SKM-1 treated with dmso at 0.1 percent for 144 hours (cell line): ENCODE measurements at regions not wholly inside any gene's neighbourhood (a gene's known extent, or its start where the extent isn't known, plus 50 kb on each side); places are given as distances from the start of the nearest gene placed in this dataset.
"Not testable (repeated sequence)": the region's sequence is repeated elsewhere in the genome, so short reads cannot be mapped to it uniquely, and the experiment has no call there.

Experiments
- DNase-seq: peaks from one replicate; lab custom pipeline; 2025; ENCODE audit not compliant: unreplicated experiment; lab: John Stamatoyannopoulos, UW

DNA sequence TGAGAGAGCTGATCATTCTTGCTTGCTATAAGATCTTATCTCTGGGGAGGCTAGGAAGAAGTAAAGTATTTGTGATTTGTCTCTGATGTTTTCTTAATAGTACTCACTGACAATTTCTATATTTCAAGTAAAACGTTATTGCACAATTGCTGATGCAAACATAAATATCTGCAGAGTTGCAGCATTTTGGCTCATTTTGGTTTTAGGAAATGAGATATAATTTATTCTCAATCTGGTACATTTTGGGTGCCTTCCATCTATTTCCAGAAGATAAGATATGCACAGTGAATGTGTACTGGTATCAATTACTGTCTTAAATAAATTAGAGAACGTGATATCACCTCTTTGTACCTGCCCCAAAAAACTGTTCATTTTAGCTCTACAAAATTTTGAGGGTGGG, 1431.5 kb downstream of the BRINP3 start:
- no peak for DNase-seq

DNA sequence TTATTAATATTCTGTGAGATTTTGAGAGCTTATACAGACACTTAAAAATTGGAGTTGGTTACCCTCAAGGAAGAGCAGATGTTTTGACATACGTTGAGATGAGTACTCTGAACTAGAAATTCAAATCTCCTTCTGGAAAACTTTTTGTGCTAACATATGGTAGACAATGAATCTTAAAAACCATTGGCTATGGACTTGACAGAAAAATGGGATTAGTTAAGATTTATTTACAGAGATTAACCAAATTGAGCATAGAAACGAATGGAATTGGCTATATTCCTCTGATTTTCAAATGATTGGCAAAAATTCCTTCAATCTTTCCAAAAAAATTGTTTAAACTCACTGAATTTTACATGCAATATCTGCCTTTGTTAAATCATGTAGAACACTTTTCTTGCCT, 1392.9 kb downstream of the BRINP3 start:
- DNase-seq, result no peak

DNA sequence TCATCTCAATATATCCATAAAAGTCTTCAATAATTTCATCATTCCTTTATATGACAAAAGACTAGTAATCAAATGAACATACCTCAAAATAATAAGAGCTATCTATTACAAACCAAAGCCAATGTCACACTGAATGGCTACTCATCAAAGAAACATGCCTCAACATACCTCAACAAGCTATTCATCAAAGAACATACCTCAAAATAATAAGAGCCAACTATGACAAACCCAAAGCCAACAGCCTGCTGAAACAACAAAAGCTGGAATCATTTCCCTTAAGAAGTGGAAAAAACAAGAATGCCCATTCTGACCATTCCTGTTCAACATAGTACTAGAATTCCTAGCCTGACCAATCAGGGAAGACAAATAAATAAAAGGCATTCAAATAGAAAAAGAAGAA, 1373.7 kb downstream of the BRINP3 start:
- DNase-seq, result no peak

DNA sequence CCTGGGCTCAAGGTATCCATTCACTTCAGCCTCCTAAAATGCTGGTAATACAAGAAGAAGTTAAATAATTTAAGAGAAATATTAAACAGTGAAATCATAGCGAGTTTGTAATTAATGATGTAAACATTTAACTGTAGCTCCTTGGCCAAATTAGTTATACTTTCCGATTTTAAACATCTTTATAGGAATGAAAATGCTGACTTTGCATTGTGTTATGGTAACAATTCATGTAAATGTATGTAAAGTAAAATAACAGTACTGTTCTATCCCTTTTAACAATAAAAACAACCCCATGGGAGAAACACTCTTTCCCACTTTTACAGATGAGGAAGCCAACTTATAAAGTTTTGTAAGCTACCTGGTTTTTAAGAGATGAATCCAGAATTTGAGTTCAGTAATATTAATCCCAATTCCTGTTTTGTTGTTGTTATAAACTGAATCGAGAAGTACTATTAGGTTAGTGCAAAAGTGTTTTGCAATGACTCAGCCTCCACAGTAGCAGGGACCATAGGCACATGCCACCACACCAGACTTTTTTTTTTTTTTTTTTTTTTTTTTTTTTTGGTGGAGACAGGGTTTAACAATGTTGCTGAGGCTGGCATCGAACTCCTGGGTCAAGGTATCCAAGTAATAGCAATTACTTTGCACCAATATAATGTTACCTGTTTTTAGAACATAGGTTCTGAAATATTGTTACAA, 1360.4 kb downstream of the BRINP3 start:
- DNase-seq, result no peak

- DNase-seq, result no peak
These were observed 1355.7 kb downstream of the BRINP3 start for GRCh38 chr1:189121941-189122340.

DNA sequence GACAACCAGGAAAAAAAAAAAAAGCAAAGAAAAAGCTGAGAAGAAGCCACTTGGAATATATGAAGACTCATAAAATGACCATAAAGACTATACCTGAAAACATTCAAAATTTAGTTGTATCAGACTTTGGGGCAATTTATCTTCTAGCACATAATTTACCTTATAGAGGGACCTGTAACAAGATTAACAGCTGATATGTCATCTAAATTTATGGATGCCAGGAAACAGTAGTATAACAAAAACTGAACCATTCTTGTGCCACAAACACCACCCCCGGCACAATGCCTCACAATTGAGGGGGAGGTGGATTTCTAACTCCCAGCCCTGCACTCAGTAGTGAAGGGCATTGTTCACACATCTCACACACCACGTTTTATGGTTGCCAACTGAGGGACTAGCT, 1352.0 kb downstream of the BRINP3 start:
- no peak for DNase-seq

DNA sequence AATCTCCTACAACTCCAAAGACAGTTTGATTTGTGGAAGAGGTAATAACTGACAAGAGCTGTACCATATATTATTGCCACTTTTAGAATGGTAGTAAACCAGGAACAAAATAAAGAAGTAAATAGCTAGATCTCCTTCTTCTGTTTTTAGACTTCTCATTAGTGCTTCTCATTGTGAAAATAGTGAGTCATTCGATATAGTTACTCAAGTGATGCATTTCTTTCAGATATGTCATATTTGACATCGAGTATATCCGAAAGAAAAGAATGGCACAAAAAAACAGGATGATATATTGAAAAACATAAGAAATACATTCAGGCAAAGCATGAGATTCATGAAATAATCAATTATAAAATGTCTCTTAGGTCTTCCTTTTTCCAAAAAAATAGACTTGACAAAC, 1346.1 kb downstream of the BRINP3 start:
- DNase-seq, result no peak

DNA sequence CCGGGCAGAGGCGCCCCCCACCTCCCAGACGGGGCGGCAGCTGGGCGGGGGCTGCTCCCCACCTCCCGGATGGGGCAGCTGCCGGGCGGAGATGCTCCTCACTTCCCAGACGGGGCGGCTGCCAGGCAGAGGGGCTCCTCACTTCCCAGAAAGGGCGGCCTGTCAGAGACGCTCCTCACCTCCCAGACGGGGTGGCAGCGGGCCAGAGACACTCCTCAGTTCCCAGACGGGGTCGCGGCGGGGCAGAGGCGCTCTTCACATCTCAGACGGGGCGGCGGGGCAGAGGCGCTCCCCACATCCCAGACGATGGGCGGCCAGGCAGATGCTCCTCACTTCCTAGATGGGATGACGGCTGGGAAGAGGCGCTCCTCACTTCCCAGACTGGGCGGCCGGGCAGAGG, 1337.9 kb downstream of the BRINP3 start:
- not testable (repeated sequence) for DNase-seq

DNA sequence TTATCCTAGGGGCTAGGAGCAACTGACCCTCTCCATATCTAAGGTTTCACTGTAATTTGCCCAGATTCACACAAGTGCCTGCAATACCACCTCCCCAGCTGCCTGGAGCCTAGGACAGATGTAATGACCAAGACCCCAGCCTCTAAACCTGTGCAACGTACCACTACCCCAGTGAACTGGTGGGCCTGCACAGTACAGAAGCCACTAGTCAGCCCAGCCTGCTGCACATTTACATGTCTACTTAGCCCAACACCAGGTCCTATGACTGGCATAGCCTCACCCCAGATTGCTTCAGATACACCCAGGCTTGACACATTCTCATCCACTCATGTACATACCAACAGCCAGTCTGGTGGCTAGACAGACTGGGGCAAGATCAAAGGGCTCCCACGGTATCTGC, 1336.6 kb downstream of the BRINP3 start:
- DNase-seq, result no peak

GRCh38 chr1:189149547-189150375, 1327.9 kb downstream of the BRINP3 start:
- no peak for DNase-seq

DNA sequence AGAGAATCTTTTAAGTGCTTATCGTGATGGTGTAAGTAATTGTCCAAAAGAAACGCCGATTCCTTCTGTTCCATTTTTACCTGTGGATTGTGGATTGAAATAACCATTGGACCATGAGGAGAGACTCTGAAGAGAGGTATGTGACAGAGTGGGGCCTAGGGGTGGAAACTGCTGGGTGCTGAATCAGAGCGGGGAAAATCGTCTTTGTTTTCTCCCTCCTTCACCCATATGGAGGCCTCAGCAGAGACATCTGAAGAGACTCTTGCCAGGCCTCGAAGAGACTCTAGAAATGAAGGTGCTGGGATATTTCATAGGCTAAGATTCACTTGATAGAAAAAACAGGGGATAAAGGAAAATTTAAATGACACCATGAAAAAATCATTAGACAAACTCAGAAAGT, 1327.0 kb downstream of the BRINP3 start:
- no peak for DNase-seq

- DNase-seq, result no peak
These were observed 1326.3 kb downstream of the BRINP3 start for GRCh38 chr1:189151361-189151760.

DNA sequence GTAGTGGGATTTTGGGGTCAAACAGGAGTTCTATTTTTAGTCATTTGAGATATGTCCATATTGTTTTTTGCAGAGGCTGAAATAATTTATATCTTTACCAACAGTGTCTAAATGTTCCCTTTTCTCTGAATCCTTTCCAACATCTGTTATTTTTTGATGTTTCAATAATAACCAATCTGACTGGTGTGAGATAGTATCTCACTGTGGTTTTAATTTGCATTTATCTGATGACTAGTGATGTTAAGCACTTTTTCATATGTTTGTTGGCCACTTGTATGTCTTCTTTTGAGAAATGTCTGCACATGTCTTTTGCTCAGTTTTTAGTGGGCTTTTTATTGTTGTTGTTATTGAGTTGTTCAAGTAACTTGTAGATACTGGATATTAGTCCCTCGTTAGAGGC, 1325.0 kb downstream of the BRINP3 start:
- no peak for DNase-seq

DNA sequence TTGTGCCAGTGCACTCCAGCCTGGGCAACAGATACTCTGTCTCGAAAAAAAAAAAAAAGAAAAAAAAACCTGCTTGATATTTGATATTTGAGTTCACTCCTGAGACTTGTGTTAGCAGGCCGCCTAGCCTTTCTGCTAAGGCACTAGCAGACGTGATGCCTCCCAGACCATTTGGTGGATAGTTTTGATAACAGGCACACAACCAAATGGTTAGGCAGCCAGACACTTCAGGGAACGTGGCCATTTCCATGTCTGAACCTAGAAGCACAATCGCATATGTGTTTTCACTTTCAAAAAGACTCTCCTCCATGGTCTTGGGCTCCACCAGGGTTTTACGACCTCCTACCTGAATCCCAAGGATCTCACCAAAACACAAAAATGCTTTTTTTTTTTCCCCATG, 1319.5 kb downstream of the BRINP3 start:
- DNase-seq, result no peak

DNA sequence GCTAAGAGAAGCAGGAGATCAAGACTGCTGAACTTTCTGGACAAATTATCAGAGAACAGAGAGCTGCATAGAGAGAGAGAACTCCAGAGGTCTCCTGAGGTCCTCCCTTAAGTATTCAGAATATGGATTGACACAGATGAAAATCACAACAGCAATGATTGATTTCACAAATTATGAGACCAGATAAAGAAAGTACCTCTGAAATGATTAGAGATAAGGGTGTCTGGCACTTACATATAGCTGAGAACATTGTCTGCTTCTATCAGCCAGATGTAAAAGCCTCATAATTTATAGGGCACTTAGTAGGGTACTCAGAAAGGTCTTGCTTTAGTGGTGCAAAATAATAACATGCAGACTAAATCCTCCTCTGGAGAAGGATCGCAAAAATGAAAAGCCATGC, 1301.8 kb downstream of the BRINP3 start:
- no peak for DNase-seq

DNA sequence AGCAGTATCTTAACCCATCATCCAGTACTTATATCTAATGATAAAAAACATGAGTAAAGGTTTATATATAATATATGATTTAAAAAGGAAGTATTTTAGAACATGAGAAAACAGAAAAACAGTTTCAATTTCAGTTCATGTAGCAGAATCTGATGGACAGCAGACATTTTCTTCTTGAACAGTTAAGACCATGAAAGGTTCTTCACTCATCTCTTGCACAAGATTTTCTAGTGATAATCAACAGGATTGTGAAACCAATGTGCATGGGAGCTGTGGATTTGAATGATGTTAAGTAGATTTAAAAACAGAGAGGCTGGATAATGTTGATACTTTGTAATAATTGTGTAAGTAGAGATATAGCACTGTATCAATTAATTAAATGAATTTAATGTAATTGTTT, 1297.6 kb downstream of the BRINP3 start:
- DNase-seq, result no peak

DNA sequence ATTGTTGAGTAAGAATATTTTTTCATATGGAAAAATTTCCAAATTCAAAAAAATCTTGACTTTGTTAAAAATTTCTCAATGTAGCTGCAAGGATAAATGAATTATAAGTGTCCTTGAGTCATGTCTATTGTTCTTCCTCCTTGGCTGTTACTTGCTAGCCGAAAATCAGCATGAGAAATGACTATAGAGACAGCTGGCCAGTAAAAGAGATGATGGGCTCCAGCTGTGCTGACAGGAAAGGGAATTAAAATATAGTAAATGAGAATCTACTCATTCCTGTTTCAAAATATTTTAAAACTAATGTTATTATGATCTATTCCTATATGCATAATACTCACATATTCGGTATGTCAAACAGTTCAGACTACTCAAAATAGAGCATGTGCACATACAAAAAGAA, 1292.6 kb downstream of the BRINP3 start:
- no peak for DNase-seq

DNA sequence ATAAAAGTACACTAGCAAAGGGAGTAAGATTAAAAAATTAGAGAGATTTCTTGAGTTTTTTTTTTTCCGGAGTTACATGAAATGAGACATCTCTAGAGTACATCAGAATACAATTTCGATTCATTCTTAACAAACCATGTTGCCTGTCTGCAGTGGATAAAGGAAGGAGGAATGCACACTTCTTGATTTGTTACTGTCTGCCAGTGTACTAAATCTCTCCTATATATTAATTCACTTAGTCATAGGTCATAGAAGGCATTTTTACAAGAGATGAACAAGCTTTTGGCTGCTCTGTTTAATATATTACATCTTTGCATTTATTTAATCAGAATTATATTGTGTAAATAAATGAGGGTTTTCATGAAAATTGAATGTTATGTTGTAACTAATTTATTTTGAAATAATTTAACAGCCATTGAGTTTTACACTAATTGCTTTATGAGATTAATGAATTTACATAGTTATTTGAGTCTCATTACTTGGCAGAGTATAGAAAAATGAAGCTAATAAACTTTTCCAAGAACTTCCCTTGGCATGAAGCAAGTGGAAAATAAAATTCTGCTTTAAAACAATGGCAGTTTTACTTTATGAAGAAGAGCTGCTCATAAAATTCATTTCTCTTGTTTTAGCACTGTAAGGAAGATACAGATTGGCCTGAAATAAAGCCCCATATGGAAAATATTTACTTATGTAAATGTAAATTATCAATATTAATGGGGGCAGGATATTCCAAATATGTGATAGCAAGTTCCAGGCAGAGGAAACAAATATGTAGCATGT, 1284.7 kb downstream of the BRINP3 start:
- no peak for DNase-seq

GRCh38 chr1:189205863-189206262, 1271.8 kb downstream of the BRINP3 start:
- DNase-seq, result no peak

DNA sequence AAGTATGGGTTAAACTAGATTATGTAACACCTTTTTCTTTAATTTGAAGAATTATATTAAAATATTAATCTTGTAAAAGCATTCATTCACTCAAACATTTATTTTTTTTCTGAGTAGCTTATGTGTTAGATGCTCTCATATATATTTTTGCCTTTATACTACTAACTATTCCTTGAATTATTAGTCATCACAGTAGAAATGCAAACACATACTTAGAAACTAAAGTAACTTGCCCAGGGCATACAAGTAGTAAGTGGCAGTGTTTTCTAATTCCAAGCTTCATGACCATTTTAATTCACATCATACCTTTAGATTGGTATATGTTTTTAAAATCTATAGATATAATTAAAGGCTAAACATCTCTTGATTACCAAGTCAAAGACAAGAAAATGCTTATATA, 1271.0 kb downstream of the BRINP3 start:
- DNase-seq, result no peak

- no peak for DNase-seq
These were observed 1265.9 kb downstream of the BRINP3 start for GRCh38 chr1:189211742-189212141.

DNA sequence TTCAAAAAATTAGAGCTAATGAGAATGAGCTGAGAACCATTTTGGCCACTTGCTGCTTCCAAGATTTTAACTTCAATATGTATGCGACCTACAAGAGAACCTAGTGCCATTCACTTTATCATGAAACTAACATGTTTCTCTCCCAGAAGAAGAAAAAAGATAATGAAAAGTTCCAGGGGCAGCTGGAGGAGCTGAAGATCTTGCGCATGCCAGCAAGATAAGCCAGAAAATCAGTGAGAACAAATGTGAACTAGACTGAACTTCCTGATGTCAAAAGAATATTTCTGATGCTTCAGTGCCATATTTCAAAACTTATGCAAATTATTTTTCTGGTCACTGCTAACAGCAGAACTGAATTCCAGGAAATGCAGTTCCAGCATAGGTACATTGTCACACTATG, 1265.1 kb downstream of the BRINP3 start:
- DNase-seq, result no peak
